Sigmoid colon (tissue), 6 donors: ENCODE measurements at regions not wholly inside any gene's neighbourhood (a gene's known extent, or its start where the extent isn't known, plus 50 kb on each side); places are given as distances from the start of the nearest gene placed in this dataset.

Experiments
- DNase-seq: peaks from one replicate; pipeline ENCODE4 v3.0.0-alpha.2; 2019
- H3K27ac ChIP-seq, 4 donors: fragments of 200-600 bp; sonication (generic); one replicate each; pipeline ENCODE4 v1.5.1; 2016 to 2019; ENCODE audit warnings: mild to moderate bottlenecking in 1 of 4
- H3K27me3 ChIP-seq, 3 donors: fragments of 200-600 bp; sonication (generic); one replicate each; pipeline ENCODE4 v1.5.1; 2019; ENCODE audit warnings: mild to moderate bottlenecking in 1 of 3
- H3K36me3 ChIP-seq, 4 donors: fragments of 200-600 bp; sonication (generic); one replicate each; pipeline ENCODE4 v1.5.1; 2016 to 2019
- H3K4me1 ChIP-seq, 4 donors: fragments of 200-600 bp; sonication (generic); one replicate each; pipeline ENCODE4 v1.5.1; 2017 to 2019
- H3K4me3 ChIP-seq, 4 donors: fragments of 200-600 bp; sonication (generic); one replicate each; pipeline ENCODE4 v1.5.1; 2017 to 2019; ENCODE audit warnings: mild to moderate bottlenecking in 2 of 4, moderate library complexity in 1 of 4
- H3K9me3 ChIP-seq, 4 donors: fragments of 200-600 bp in 3 of 4; sonication (generic) in 3 of 4; one replicate each; pipeline versions ENCODE4 v1.5.1 to v1.6.1; 2013 to 2019
- CTCF ChIP-seq, 4 experiments: fragments of 450-650 bp in 3 of 4; fragments of 200-600 bp in 1 of 4; IDR thresholded peaks; one replicate each; pipeline ENCODE4 v1.5.1; 2016 to 2019; ENCODE audit warnings: antibody characterized with exemption in 4 of 4, mild to moderate bottlenecking in 3 of 4, moderate library complexity in 2 of 4
- EP300 ChIP-seq, 4 donors: sonication (generic); formaldehyde crosslinking; IDR thresholded peaks; one replicate each; pipeline ENCODE4 v1.6.1; 2017; ENCODE audit warnings: antibody characterized with exemption in 4 of 4
- POLR2A ChIP-seq, 2 donors: fragments of 450-650 bp; IDR thresholded peaks; one replicate each; pipeline ENCODE4 v1.6.1; 2016; ENCODE audit warnings: antibody characterized with exemption in 2 of 2, mild to moderate bottlenecking in 2 of 2, moderate library complexity in 2 of 2
- POLR2AphosphoS5 ChIP-seq, 4 donors: sonication (generic); formaldehyde crosslinking; IDR thresholded peaks; one replicate each; pipeline ENCODE4 v1.6.1; 2017; ENCODE audit warnings: antibody characterized with exemption in 4 of 4
- WGBS, 2 donors: extraction: QIAGEN DNeasy Blood & Tissue Kit; methylation state at CpG; one replicate each; pipeline ENCODE4 v1.1.7; 2013; 5-methylcytosine and 5-hydroxymethylcytosine counted together
- intact Hi-C: fragments of 100-400 bp; cut with DNase I; formaldehyde crosslinking; loops from one replicate; pipeline ENCODE4 v1.15.1; 2023
- donor health status: healthy with polysubstance abuse.
- donor health status: healthy.

DNA sequence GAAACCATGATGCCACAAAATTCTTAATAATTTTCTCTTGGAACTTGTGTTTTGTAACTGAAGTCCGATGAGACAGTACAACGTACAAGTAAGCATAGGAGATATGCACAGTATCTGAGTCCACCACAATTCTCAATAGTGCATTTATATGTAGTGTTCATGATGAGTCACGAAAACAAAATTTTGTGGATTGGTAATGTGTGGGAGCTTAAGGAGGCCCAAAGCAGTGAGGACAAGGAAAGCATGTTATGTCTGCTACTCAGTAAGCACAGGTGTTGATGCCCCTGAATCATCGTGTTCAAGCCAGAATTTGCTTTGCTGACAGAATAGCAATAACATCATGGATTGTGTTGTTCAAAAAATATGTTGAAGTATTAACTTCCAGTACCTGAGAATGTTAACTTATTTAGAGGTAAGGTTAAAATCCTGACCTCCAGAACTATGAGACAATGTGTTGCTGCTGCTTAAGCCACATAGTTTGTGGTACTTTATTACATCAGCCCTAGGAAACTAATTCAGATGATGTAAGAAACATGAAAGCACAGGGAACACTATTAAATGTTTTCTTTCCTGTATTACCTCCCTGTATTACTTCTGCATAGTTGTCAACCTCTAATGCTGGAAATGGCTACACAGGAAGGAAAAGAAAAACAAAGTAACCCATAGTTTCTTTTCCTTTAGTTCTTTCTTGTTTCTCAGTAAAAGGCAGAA lies 201.3 kb downstream of the SLITRK6 start:
- Histone ChIP-seq H3K4me1 (no peaks in the 10 kb centered on the region), H3K27me3 (no peaks in the 10 kb centered on the region), H3K9me3 (peaks cover 0 to 3% (median 0%) of the 10 kb centered on the region in 4 donors), H3K36me3 (no peaks in the 10 kb centered on the region), H3K27ac (no peak overlapping the region), H3K4me3 (no peak overlapping the region)
- no peak for DNase-seq
- intact Hi-C loops, result no loop called here
- TF ChIP-seq POLR2A (IDR thresholded peaks at IDR 0.05) (no peak), EP300 (IDR thresholded peaks at IDR 0.05) (no peak), CTCF (IDR thresholded peaks at IDR 0.05) (no peak), POLR2AphosphoS5 (IDR thresholded peaks at IDR 0.05) (no peak)
- WGBS, 2 donors, result 88 to 89% methylated on average over 4 of the region's 4 CpGs

DNA sequence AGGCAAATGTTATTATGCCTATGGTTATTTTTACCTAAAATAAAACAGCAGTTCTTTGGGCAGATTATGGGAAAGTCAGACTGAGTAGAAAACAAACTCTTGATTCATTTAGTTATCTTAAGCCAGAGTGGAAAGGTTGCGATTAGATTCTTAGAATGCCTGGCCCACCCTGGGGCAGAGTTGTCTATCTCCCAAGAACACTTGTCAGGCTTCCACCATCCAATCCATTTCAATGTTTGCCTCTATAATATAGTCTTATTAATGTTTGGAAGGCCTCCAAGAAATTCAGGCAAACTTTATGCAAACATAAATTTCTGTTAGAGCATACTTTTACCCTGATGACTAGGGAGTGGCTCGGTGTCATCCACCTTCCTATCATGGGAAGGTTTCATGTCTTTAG lies 207.0 kb downstream of the SLITRK6 start:
- peaks cover 0 to 3% (median 0%) of the 10 kb centered on the region in 4 donors for H3K9me3 ChIP-seq
- H3K4me3 ChIP-seq, result no peak overlapping the region
- H3K4me1 ChIP-seq, result no peaks in the 10 kb centered on the region
- H3K36me3 ChIP-seq, result no peaks in the 10 kb centered on the region
- DNase-seq, result no peak
- TF ChIP-seq POLR2AphosphoS5 (IDR thresholded peaks at IDR 0.05) (no peak), POLR2A (IDR thresholded peaks at IDR 0.05) (no peak), CTCF (IDR thresholded peaks at IDR 0.05) (no peak), EP300 (IDR thresholded peaks at IDR 0.05) (no peak)
- 77 to 94% methylated on average over 2 of the region's 2 CpGs for WGBS, 2 donors
- H3K27me3 ChIP-seq, result no peaks in the 10 kb centered on the region
- H3K27ac ChIP-seq, result no peak overlapping the region
- intact Hi-C loops, result no loop called here

GRCh38 chr13:85590231-85590931 lies 208.8 kb downstream of the SLITRK6 start:
- H3K36me3 ChIP-seq, result no peaks in the 10 kb centered on the region
- intact Hi-C loops, result no loop called here
- peaks cover 0 to 3% (median 0%) of the 10 kb centered on the region in 4 donors for H3K9me3 ChIP-seq
- TF ChIP-seq EP300 (IDR thresholded peaks at IDR 0.05) (no peak), POLR2A (IDR thresholded peaks at IDR 0.05) (no peak), CTCF (IDR thresholded peaks at IDR 0.05) (no peak), POLR2AphosphoS5 (IDR thresholded peaks at IDR 0.05) (no peak)
- no peak for DNase-seq
- H3K27ac ChIP-seq, result no peak overlapping the region
- WGBS, 2 donors, result 89% methylated on average over 2 of the region's 2 CpGs
- H3K27me3 ChIP-seq, result no peaks in the 10 kb centered on the region
- H3K4me3 ChIP-seq, result no peak overlapping the region
- no peaks in the 10 kb centered on the region for H3K4me1 ChIP-seq

GRCh38 chr13:85589021-85589420 lies 210.2 kb downstream of the SLITRK6 start:
- intact Hi-C loops, result no loop called here
- no peak for DNase-seq
- no peak for TF ChIP-seq POLR2AphosphoS5 (IDR thresholded peaks at IDR 0.05)
- no peak for TF ChIP-seq POLR2A (IDR thresholded peaks at IDR 0.05)
- no peak for TF ChIP-seq CTCF (IDR thresholded peaks at IDR 0.05)
- TF ChIP-seq EP300 (IDR thresholded peaks at IDR 0.05), result no peak
- Histone ChIP-seq H3K36me3 (no peaks in the 10 kb centered on the region), H3K4me3 (no peak overlapping the region), H3K9me3 (no peaks in the 10 kb centered on the region), H3K27me3 (no peaks in the 10 kb centered on the region), H3K27ac (no peak overlapping the region), H3K4me1 (no peaks in the 10 kb centered on the region)
- 86 to 87% methylated on average over 5 of the region's 5 CpGs for WGBS, 2 donors
